Endothelial cell of hepatic sinusoid (primary cell): ENCODE measurements at regions not wholly inside any gene's neighbourhood (a gene's known extent, or its start where the extent isn't known, plus 50 kb on each side); places are given as distances from the start of the nearest gene placed in this dataset.
"Not testable (repeated sequence)": the region's sequence is repeated elsewhere in the genome, so short reads cannot be mapped to it uniquely, and the experiment has no call there.

Experiments used
- in situ Hi-C: cut with HindIII; loops from 2 replicates; pipeline ENCODE4 v1.10.0; 2017; ENCODE audit warnings: low sequenced_read_pairs

DNA sequence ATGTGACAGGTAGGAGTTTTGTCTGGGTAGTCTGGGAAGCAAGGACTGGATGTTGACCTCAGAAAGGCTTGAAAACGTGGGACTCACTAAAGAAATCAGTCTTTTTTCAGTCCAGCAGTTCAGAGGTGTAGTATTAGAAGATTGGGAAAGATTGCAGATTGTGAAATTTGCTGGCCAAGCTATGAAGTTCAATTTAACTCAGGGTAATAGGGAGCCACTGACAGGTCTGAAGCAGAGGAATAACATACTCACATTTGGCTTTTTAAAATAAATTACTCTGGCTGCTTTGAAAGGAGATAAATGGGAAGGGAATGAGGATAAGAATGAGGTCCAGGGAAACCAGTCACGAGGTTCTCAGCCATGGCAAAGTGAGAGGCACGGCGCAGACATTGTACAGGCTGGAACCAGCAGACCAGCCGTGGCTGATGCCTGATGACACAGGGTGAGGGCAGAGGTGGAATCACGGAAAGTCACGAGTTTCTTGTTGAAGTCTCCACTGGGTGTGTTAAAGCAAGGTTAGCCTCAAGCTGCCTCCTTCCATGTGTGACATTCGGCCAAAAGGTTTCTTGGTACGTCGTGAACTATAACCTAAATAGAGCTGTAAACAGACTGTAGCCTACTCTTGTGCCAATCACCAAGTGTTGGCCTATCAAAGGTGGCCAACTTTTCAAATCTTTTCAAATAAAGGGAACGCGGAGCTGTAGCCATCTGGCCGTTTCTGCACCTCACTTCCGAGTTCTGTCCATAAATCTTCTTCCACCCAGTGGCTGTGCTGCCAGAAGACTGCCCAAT lies 377.6 kb downstream of the IRS2 start:
- in situ Hi-C loops: no loop called here

GRCh38 chr13:109406376-109406992 lies 379.9 kb downstream of the IRS2 start:
- in situ Hi-C loops: no loop called here

GRCh38 chr13:109403012-109403421 lies 383.4 kb downstream of the IRS2 start:
- in situ Hi-C loops: loop anchor here (5.0 kb wide), 1 partner anchor 104 kb away; no protein-coding TSS in a partner anchor

GRCh38 chr13:109401891-109402290 lies 384.5 kb downstream of the IRS2 start:
- in situ Hi-C loops: loop anchor here (5.0 kb wide), 1 partner anchor 105 kb away; no protein-coding TSS in a partner anchor

DNA sequence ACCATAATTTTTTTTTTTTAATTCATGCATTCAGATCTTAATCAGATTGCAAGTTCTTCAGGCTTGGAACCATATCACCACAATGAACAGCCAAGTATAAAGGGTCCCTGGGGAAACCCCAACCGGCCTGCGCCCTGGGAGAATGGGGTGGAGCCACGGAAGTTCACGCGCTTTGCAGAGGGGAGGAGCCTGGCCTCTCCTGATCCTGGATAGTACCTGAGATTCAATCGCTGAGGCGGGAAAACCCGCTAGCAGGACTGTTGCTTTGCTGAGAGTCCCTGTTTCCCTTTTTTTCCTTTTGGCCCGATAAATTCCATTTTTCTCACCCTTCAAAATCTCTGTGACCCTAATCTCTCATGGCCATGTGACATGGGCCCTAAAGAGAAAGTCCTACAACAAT lies 385.1 kb downstream of the IRS2 start:
- in situ Hi-C loops: loop anchor here (5.0 kb wide), 1 partner anchor 106 kb away; no protein-coding TSS in a partner anchor

GRCh38 chr13:109400624-109401257 lies 385.6 kb downstream of the IRS2 start:
- in situ Hi-C loops: loop anchor here (5.0 kb wide), 1 partner anchor 107 kb away; no protein-coding TSS in a partner anchor

DNA sequence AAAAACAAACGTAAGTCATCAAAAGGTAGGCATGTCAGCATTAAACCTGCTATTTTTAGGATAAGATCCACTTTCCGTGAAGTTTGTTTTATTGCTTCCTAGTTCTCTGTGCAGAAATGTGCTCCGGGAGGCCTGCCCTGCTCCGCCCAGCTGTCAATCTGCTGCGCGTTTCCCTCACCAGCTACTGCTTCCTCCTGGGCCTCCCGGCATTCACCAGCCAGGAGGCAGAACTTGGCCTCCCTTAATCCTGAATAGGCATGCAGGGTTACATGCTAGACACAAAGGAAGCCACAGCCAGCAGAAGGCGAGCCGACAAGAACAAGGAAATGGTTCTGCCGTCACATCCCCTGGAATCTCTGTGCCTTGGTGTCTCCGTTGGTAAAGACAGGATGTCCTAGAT lies 386.2 kb downstream of the IRS2 start:
- in situ Hi-C loops: loop anchor here (5.0 kb wide), 1 partner anchor 107 kb away; no protein-coding TSS in a partner anchor

- in situ Hi-C loops: not testable (repeated sequence)
Measured at GRCh38 chr13:109398071-109398470, 388.3 kb downstream of the IRS2 start.

DNA sequence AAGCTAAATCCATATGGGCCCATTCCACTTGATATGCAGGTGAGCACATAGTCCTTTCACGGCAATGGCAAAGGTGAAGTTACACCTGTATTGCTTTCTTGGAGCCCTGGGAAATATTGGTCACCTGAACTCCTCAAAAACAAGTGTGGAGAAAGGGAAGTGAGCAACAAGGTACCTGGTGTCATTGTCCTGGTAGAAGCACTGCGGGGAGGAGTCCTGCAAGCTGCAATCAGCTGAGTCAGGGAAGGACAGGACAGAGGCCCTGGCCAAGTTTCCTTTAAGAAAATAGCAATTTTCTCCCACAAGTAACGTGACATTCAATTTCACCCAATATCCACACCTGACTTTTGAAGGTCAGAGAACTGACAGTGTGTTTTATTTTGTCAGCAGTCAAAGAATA lies 389.1 kb downstream of the IRS2 start:
- in situ Hi-C loops: no loop called here

- in situ Hi-C loops: no loop called here
Measured at GRCh38 chr13:109396266-109396665, 390.1 kb downstream of the IRS2 start.

- in situ Hi-C loops: no loop called here
Measured at GRCh38 chr13:109395014-109395413, 391.4 kb downstream of the IRS2 start.

DNA sequence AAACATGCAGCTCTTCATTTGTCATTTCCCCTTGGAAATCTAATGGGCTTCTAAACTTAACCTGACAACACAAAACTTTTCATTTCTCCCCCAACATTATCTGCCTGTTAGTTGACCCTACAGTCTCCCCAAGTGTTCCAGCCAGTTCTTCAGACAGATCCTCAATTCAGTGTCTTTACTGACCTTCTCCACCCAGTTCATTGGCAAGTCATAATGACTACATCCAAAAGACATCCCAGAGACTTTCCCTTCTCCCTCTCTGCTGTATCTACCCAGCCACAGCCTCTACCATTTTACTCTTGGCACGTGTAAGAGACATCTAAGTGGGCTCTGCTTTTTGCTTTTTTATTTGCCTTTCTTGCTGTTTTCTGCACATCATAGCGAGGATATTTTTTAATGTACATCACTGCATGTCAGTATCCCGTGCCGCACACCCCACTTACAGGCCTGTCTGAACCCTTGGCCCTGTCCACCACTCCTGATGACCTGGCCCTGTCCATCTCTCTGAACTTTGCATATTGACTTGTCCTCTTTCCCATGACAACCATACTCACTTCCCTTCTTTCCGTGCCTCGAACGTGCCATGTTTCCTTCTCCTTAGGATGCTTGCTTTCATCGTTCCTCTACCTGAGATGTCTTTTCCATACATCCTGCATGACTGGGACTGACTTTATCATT lies 391.9 kb downstream of the IRS2 start:
- in situ Hi-C loops: no loop called here

GRCh38 chr13:109393045-109393444 lies 393.3 kb downstream of the IRS2 start:
- in situ Hi-C loops: no loop called here

DNA sequence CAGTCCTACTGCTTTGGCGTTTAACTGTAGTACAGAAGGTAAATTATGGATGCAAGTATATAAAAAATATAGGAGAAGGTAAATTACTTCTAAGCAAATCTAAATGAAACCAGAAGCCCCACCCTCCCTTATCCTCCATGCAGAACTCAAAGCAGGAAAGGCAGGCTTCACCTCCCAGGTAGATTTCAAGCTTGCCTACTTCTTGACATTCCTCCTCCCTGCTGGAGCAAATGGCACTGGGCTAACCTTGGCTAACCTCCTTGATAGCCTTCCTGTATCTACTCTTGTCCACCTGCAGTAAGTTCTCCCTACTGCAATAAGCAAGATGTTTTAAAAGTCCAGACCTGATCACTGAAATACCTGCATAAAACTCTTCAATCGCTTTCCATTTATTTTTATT lies 396.0 kb downstream of the IRS2 start:
- in situ Hi-C loops: no loop called here

DNA sequence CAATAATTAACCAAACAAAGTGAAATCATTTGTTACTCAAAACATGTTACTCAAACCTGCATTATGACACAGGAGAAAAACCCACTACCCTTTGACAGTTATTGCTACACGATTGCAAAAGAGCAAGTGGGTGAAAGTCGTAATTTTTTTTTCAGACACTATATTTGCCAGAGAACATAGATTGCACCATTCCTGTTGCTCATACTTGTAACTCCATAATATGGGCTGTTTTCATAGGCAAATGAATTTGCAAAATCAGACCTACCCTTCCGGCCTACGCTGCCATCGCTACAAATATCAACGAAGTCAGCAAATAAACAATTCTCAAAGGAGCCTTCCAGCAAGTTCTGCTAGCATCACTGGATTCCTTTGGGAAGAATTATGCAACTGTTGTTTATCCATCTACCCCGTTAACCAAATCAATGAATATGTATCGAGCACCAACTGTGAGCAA lies 396.5 kb downstream of the IRS2 start:
- in situ Hi-C loops: no loop called here

DNA sequence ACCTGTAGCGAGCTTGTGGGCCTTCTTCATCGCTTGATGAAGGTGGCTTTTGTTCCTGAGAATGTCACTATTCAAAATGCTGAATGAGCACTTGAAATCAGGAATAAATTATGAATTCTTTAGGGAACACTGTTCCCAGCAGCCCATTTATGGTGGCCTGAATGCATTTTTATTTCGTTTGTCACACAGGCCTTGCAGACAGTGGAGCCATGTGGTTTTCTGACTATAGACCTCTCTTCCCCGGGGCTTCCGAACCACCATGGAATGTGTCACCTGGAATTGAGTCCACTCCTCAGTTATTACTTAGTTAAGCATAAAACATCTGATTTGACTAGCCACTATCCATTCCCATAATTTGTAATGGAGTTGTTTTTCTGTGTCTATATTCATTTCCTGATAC lies 396.9 kb downstream of the IRS2 start:
- in situ Hi-C loops: no loop called here

- in situ Hi-C loops: no loop called here
Measured at GRCh38 chr13:109387471-109387870, 398.9 kb downstream of the IRS2 start.

DNA sequence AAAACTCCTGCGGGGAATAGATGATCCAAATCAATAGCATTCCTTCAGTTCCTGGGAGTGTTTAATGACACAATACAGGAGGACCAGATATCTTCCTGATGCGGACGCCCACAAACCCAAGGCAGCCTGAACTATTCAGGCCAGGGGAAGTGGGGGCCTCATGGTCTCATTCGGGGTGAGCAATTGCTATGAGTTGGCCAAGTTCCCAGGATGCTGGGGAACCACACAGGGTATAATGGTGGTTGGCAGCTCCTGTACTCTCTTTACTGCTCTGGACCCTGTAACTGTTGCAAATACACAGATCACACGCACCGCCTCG lies 401.2 kb downstream of the IRS2 start:
- in situ Hi-C loops: no loop called here

- in situ Hi-C loops: no loop called here
Measured at GRCh38 chr13:109384491-109385241, 401.7 kb downstream of the IRS2 start.

DNA sequence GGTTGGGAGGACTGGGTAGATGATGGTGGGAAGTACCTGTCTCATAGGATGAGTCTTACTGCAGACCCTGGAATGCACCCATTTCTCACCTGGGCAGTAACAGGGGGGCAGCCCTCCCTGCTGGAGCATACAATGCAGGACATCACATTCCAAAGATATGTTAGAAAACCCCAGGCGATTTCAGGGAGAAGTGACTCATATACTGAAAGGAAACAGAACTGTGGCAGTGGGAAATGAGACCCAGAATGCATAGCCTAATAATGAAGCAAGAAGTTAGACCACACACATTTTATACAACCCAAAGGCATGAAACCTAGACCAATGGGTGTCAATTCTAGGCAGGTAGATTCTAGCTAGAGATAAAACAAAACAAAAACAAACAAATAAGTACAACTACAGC lies 402.7 kb downstream of the IRS2 start:
- in situ Hi-C loops: no loop called here
